ENCODE measurements at regions not wholly inside any gene's neighbourhood (a gene's known extent, or its start where the extent isn't known, plus 50 kb on each side); places are given as distances from the start of the nearest gene placed in this dataset.

DNA sequence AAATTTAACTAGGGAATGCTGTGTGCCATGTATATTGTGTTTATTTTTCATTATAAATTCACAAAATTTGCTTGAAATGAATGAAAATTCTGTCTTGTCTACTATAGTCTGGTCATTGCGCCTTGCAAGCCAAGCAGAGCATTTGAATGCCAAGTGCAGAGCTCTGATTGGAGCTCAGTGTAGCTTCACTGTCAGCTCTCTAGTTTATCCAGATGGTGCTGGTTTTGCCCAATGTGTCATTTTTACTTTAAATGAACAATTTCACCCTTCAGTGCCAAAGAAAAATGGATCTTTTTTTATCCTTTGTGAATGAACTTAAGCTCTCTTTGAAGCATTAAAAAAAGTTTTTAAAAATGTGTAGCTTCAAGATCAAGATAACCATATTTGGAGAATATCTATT is 225.6 kb upstream of the CACNA2D1 start:
- H3K79me2 ChIP-seq (replicated peaks; ENCODE audit: insufficient read depth, low read length), result no peaks in the 10 kb centered on the region
- H3K9me2 ChIP-seq (ENCODE audit: insufficient read depth, low read length), result no peaks in the 10 kb centered on the region
- H2AFZ ChIP-seq (ENCODE audit: low read depth, low read length), result no peak overlapping the region
- H3K27ac ChIP-seq (ENCODE audit: low read length), result no peak overlapping the region
- no peaks in the 10 kb centered on the region for H3K9me3 ChIP-seq (ENCODE audit: low read length)
- no peak overlapping the region for H3K4me3 ChIP-seq (ENCODE audit: low read length)
- H3F3A ChIP-seq (ENCODE audit: insufficient read depth, low read length, poor library complexity, severe bottlenecking), result no peaks in the 10 kb centered on the region
- H3K27me3 ChIP-seq (ENCODE audit: insufficient read depth, low read depth, low read length), result no peaks in the 10 kb centered on the region
- H3K36me3 ChIP-seq (ENCODE audit: insufficient read depth, low read length), result no peaks in the 10 kb centered on the region
- no peak overlapping the region for H3K4me2 ChIP-seq (ENCODE audit: low read length)
- no peaks in the 10 kb centered on the region for H4K20me1 ChIP-seq (ENCODE audit: insufficient read depth)
- no peak overlapping the region for H3K9ac ChIP-seq (ENCODE audit: low read length)
- TF ChIP-seq MXI1 (conservative IDR thresholded peaks at IDR 0.05; ENCODE audit: poor library complexity, severe bottlenecking) (no peak), SMC3 (conservative IDR thresholded peaks at IDR 0.05; ENCODE audit: poor library complexity) (no peak)

- no peaks in the 10 kb centered on the region for H3K79me2 ChIP-seq (replicated peaks; ENCODE audit: insufficient read depth, low read length)
- H2AFZ ChIP-seq (ENCODE audit: low read depth, low read length), result no peak overlapping the region
- no peaks in the 10 kb centered on the region for H3F3A ChIP-seq (ENCODE audit: insufficient read depth, low read length, poor library complexity, severe bottlenecking)
- H4K20me1 ChIP-seq (ENCODE audit: insufficient read depth), result no peaks in the 10 kb centered on the region
- no peak overlapping the region for H3K4me3 ChIP-seq (ENCODE audit: low read length)
- H3K9me3 ChIP-seq (ENCODE audit: low read length), result no peaks in the 10 kb centered on the region
- no peak overlapping the region for H3K4me2 ChIP-seq (ENCODE audit: low read length)
- no peak overlapping the region for H3K27ac ChIP-seq (ENCODE audit: low read length)
- no peaks in the 10 kb centered on the region for H3K9me2 ChIP-seq (ENCODE audit: insufficient read depth, low read length)
- no peaks in the 10 kb centered on the region for H3K27me3 ChIP-seq (ENCODE audit: insufficient read depth, low read depth, low read length)
- H3K9ac ChIP-seq (ENCODE audit: low read length), result no peak overlapping the region
- TF ChIP-seq TAF1 (IDR thresholded peaks at IDR 0.05; ENCODE audit: low read depth), result no peak
- no peak for TF ChIP-seq MXI1 (conservative IDR thresholded peaks at IDR 0.05; ENCODE audit: poor library complexity, severe bottlenecking)
- no peak for TF ChIP-seq RAD21 (conservative IDR thresholded peaks at IDR 0.05)
- no peak for TF ChIP-seq EZH2 (IDR thresholded peaks at IDR 0.05; ENCODE audit: borderline replicate concordance, insufficient read depth, low read length, poor library complexity, severe bottlenecking)
- TF ChIP-seq EP300 (conservative IDR thresholded peaks at IDR 0.05; ENCODE audit: poor library complexity, severe bottlenecking), result no peak
- TF ChIP-seq, protein P1, sequence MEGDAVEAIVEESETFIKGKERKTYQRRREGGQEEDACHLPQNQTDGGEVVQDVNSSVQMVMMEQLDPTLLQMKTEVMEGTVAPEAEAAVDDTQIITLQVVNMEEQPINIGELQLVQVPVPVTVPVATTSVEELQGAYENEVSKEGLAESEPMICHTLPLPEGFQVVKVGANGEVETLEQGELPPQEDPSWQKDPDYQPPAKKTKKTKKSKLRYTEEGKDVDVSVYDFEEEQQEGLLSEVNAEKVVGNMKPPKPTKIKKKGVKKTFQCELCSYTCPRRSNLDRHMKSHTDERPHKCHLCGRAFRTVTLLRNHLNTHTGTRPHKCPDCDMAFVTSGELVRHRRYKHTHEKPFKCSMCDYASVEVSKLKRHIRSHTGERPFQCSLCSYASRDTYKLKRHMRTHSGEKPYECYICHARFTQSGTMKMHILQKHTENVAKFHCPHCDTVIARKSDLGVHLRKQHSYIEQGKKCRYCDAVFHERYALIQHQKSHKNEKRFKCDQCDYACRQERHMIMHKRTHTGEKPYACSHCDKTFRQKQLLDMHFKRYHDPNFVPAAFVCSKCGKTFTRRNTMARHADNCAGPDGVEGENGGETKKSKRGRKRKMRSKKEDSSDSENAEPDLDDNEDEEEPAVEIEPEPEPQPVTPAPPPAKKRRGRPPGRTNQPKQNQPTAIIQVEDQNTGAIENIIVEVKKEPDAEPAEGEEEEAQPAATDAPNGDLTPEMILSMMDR (IDR thresholded peaks at IDR 0.05; ENCODE audit: poor library complexity, severe bottlenecking), result no peak
- TF ChIP-seq SMC3 (conservative IDR thresholded peaks at IDR 0.05; ENCODE audit: poor library complexity), result no peak
- no peaks in the 10 kb centered on the region for H3K36me3 ChIP-seq (ENCODE audit: insufficient read depth, low read length)
Observed at GRCh38 chr7:82668676-82669075, 225.1 kb upstream of the CACNA2D1 start.

GRCh38 chr7:82665966-82666507 is 222.5 kb upstream of the CACNA2D1 start:
- H3K27ac ChIP-seq (ENCODE audit: low read length), result no peak overlapping the region
- TF ChIP-seq EP300 (conservative IDR thresholded peaks at IDR 0.05; ENCODE audit: poor library complexity, severe bottlenecking) (no peak), REST (IDR thresholded peaks at IDR 0.05; ENCODE audit: borderline replicate concordance) (no peak)
- TF ChIP-seq, protein P1 (IDR thresholded peaks at IDR 0.05; ENCODE audit: poor library complexity, severe bottlenecking), result no peak
- no peaks in the 10 kb centered on the region for H3K9me2 ChIP-seq (ENCODE audit: insufficient read depth, low read length)
- H2AFZ ChIP-seq (ENCODE audit: low read depth, low read length), result no peak overlapping the region
- no peaks in the 10 kb centered on the region for H3K9me3 ChIP-seq (ENCODE audit: low read length)
- no peaks in the 10 kb centered on the region for H3K27me3 ChIP-seq (ENCODE audit: insufficient read depth, low read depth, low read length)
- H3K9ac ChIP-seq (ENCODE audit: low read length), result no peak overlapping the region
- no peaks in the 10 kb centered on the region for H3K79me2 ChIP-seq (replicated peaks; ENCODE audit: insufficient read depth, low read length)
- H3K4me2 ChIP-seq (ENCODE audit: low read length), result no peak overlapping the region
- no peaks in the 10 kb centered on the region for H3F3A ChIP-seq (ENCODE audit: insufficient read depth, low read length, poor library complexity, severe bottlenecking)
- H3K36me3 ChIP-seq (ENCODE audit: insufficient read depth, low read length), result no peaks in the 10 kb centered on the region
- no peak overlapping the region for H3K4me3 ChIP-seq (ENCODE audit: low read length)
- H4K20me1 ChIP-seq (ENCODE audit: insufficient read depth), result no peaks in the 10 kb centered on the region

Data from neural cell (in vitro differentiated cells).